HAP-1 (cell line): ENCODE measurements at regions not wholly inside any gene's neighbourhood (a gene's known extent, or its start where the extent isn't known, plus 50 kb on each side); places are given as distances from the start of the nearest gene placed in this dataset.
"Not testable (repeated sequence)": the region's sequence is repeated elsewhere in the genome, so short reads cannot be mapped to it uniquely, and the experiment has no call there.

Experiments
- DNase-seq, 2 experiments: peaks; one replicate each; pipeline ENCODE4 v3.0.0-alpha.2; 2016 to 2020; ENCODE audit warnings: low spot score in 2 of 2
- H3K27me3 ChIP-seq: fragments of 250-450 bp; sonication (Bioruptor Pico); 2 replicates; pipeline ENCODE4 v1.5.1; 2020; ENCODE audit warnings: low read depth, mild to moderate bottlenecking, moderate library complexity
- H3K36me3 ChIP-seq: fragments of 250-450 bp; sonication (Bioruptor Pico); replicated peaks from 2 replicates; pipeline ENCODE4 v1.5.1; 2020; ENCODE audit warnings: mild to moderate bottlenecking
- H3K4me1 ChIP-seq: fragments of 250-450 bp; sonication (Bioruptor Pico); 2 replicates; pipeline ENCODE4 v1.5.1; 2020; ENCODE audit warnings: mild to moderate bottlenecking
- H3K4me3 ChIP-seq: fragments of 250-450 bp; sonication (Bioruptor Pico); 2 replicates; pipeline ENCODE4 v1.5.1; 2020; ENCODE audit warnings: mild to moderate bottlenecking, moderate library complexity
- H3K9me3 ChIP-seq: fragments of 250-450 bp; sonication (Bioruptor Pico); 2 replicates; pipeline ENCODE4 v1.5.1; 2020; ENCODE audit warnings: mild to moderate bottlenecking, moderate library complexity
- in situ Hi-C: fragments of 300-500 bp; cut with MboI; formaldehyde crosslinking; loops from 3 replicates; pipeline ENCODE4 v1.14.3; 2020; ENCODE audit warnings: low sequenced_read_pairs, inconsistent platforms, mixed read lengths

DNA sequence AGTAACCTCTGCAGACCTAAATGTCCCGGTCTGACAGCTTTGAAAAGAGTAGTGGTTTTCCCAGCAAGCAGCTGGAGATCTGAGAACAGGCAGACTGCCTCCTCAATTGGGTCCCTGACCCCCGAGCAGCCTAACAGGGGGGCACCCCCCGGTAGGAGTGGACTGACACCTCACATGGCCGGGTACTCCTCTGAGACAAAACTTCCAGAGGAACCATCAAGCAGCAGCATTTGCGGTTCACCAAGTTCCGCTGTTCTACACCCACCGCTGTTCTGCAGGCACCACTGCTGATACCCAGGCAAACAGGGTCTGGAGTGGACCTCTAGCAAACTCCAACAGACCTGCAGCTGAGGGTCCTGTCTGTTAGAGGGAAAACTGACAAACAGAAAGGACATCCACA, 341.1 kb downstream of the NEBL start:
- H3K4me1 ChIP-seq, DNase-seq, H3K4me3 ChIP-seq, H3K36me3 ChIP-seq, in situ Hi-C loops, H3K9me3 ChIP-seq, H3K27me3 ChIP-seq: not testable (repeated sequence)

- Histone ChIP-seq H3K36me3 (no peaks in the 10 kb centered on the region), H3K9me3 (no peaks in the 10 kb centered on the region), H3K4me1 (no peaks in the 10 kb centered on the region), H3K4me3 (no peak overlapping the region), H3K27me3 (no peaks in the 10 kb centered on the region)
- in situ Hi-C loops, result no loop called here
- no peak for DNase-seq
Measured at GRCh38 chr10:20552382-20552781, 344.7 kb downstream of the NEBL start.

DNA sequence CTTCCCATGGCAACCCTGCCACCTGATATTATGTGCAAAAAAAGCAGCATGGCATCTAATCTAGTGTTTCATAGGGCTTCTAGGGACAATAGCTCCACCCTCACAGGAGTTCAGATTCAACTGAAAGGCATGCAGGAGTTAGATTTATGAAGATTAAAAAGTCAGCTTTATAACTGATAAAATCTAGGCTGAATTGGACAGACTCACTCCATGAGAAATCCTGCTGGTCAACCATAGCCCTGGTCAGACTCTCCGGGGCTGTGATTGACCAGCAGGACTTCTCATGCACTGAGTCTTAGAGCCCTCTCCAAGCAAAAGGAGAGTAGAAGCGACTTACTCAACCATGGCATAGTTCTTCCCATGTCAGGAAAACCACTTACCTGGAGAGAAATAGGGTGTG, 345.4 kb downstream of the NEBL start:
- no peak for DNase-seq
- no peaks in the 10 kb centered on the region for H3K9me3 ChIP-seq
- H3K36me3 ChIP-seq, result no peaks in the 10 kb centered on the region
- H3K27me3 ChIP-seq, result no peaks in the 10 kb centered on the region
- H3K4me3 ChIP-seq, result no peak overlapping the region
- no peaks in the 10 kb centered on the region for H3K4me1 ChIP-seq
- in situ Hi-C loops, result no loop called here

GRCh38 chr10:20535897-20536881, 360.9 kb downstream of the NEBL start:
- no peak for DNase-seq
- in situ Hi-C loops, result no loop called here

GRCh38 chr10:20531241-20531883, 365.7 kb downstream of the NEBL start:
- H3K36me3 ChIP-seq, H3K27me3 ChIP-seq, H3K4me1 ChIP-seq, in situ Hi-C loops, H3K4me3 ChIP-seq, H3K9me3 ChIP-seq: not testable (repeated sequence)
- peak in 1 of 2 experiments; percentile 15 for DNase-seq

More at GRCh38 chr10:20535897-20536881, 360.9 kb downstream of the NEBL start:
- Histone ChIP-seq H3K4me3 (no peak overlapping the region), H3K27me3 (no peaks in the 10 kb centered on the region), H3K9me3 (no peaks in the 10 kb centered on the region), H3K36me3 (no peaks in the 10 kb centered on the region), H3K4me1 (no peaks in the 10 kb centered on the region)

GRCh38 chr10:20521186-20521585, 375.9 kb downstream of the NEBL start:
- Histone ChIP-seq H3K27me3 (peaks cover 2% of the 10 kb centered on the region; the same call in 1 of the 2 replicates), H3K4me1 (no peaks in the 10 kb centered on the region), H3K4me3 (no peak overlapping the region), H3K36me3 (no peaks in the 10 kb centered on the region), H3K9me3 (no peaks in the 10 kb centered on the region)
- DNase-seq, result no peak
- in situ Hi-C loops, result no loop called here

DNA sequence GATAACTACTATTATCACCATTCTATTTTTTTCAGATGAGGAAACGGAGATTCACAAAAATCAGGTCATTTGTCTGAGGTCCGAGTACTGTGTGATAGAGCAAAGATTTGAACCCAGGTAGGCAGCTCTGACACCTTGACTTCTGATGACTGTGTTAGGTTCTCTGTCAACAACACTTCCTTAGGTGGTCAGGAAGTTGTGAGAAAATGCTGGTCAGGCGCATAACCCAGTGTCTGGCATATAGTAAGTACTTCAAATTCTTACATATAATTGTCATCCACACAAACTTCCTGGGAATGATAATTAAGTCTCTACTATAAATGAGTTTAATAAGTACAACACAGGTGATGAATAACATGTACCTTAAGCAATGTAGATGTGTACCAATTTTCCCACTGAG, 381.5 kb downstream of the NEBL start:
- Histone ChIP-seq H3K27me3 (no peaks in the 10 kb centered on the region), H3K9me3 (no peaks in the 10 kb centered on the region), H3K4me1 (no peaks in the 10 kb centered on the region), H3K4me3 (no peak overlapping the region), H3K36me3 (no peaks in the 10 kb centered on the region)
- DNase-seq, result no peak
- in situ Hi-C loops, result no loop called here

- H3K4me3 ChIP-seq, result no peak overlapping the region
- no peaks in the 10 kb centered on the region for H3K4me1 ChIP-seq
- no peaks in the 10 kb centered on the region for H3K9me3 ChIP-seq
- H3K36me3 ChIP-seq, result no peaks in the 10 kb centered on the region
- no peak for DNase-seq
- in situ Hi-C loops, result no loop called here
- no peaks in the 10 kb centered on the region for H3K27me3 ChIP-seq
Measured at GRCh38 chr10:20512631-20513030, 384.5 kb downstream of the NEBL start.

- Histone ChIP-seq H3K9me3 (no peaks in the 10 kb centered on the region), H3K36me3 (no peaks in the 10 kb centered on the region), H3K4me1 (no peaks in the 10 kb centered on the region), H3K4me3 (no peak overlapping the region), H3K27me3 (no peaks in the 10 kb centered on the region)
- in situ Hi-C loops, result no loop called here
- DNase-seq, result no peak
Measured at GRCh38 chr10:20508921-20509320, 388.2 kb downstream of the NEBL start.

GRCh38 chr10:20502903-20503585, 394.1 kb downstream of the NEBL start:
- in situ Hi-C loops, result no loop called here
- Histone ChIP-seq H3K27me3 (no peaks in the 10 kb centered on the region), H3K4me3 (no peak overlapping the region), H3K9me3 (no peaks in the 10 kb centered on the region), H3K4me1 (no peaks in the 10 kb centered on the region), H3K36me3 (no peaks in the 10 kb centered on the region)
- DNase-seq, result no peak

- no peaks in the 10 kb centered on the region for H3K9me3 ChIP-seq
- H3K36me3 ChIP-seq, result no peaks in the 10 kb centered on the region
- no peak overlapping the region for H3K4me3 ChIP-seq
- no peak for DNase-seq
- in situ Hi-C loops, result no loop called here
- H3K27me3 ChIP-seq, result no peaks in the 10 kb centered on the region
- H3K4me1 ChIP-seq, result no peaks in the 10 kb centered on the region
Measured at GRCh38 chr10:20494474-20494873, 402.6 kb downstream of the NEBL start.

DNA sequence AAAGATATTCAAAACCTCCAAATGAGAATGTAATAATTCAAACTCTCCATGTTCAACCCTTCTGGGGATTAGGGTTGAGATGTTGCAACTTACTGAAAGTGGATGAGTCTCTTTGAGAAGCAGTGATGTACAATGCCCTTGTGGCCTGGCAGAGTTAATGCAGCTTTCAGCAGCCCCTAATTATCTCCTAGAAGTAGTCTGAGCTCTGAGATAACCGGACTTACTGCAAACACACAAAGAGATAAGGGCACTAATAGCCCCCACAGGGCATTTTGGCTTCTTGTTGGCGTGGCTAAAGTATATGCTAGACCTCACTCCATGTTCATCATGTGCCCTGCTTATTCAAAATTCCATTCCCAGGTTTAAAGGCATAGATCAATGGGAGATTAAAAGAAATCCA, 404.7 kb downstream of the NEBL start:
- no peak for DNase-seq

DNA sequence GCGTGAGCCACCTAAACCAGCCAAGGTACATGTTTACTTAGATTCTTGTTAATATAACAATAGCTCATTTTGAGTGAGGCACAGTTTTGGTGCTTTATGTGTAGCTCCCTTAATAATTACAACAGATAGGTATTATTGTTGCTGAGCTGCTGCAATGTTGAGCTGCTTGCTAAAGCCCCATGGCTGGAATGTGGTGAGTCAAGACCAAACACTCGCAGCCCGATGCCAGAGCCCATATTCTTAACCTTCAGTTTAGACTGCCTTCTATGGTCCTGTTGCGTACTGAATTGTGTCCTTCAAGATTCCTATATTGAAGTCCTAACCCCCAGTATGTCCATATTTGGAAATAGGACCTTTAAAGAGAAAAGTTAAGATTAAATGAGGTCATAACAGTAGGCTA, 407.1 kb downstream of the NEBL start:
- H3K9me3 ChIP-seq, result no peaks in the 10 kb centered on the region
- H3K4me1 ChIP-seq, result no peaks in the 10 kb centered on the region
- H3K4me3 ChIP-seq, result no peak overlapping the region
- DNase-seq, result no peak
- in situ Hi-C loops, result no loop called here
- peaks cover 4% of the 10 kb centered on the region; the same call in 1 of the 2 replicates for H3K27me3 ChIP-seq
- H3K36me3 ChIP-seq, result no peaks in the 10 kb centered on the region

More for the DNA sequence above, 404.7 kb downstream of the NEBL start:
- peaks cover 4% of the 10 kb centered on the region; the same call in 1 of the 2 replicates for H3K27me3 ChIP-seq
- in situ Hi-C loops, result no loop called here
- no peaks in the 10 kb centered on the region for H3K36me3 ChIP-seq
- no peaks in the 10 kb centered on the region for H3K9me3 ChIP-seq
- no peak overlapping the region for H3K4me3 ChIP-seq
- no peaks in the 10 kb centered on the region for H3K4me1 ChIP-seq

GRCh38 chr10:20486791-20487190, 410.3 kb downstream of the NEBL start:
- H3K4me3 ChIP-seq, result no peak overlapping the region
- peaks cover 4% of the 10 kb centered on the region; the same call in 1 of the 2 replicates for H3K27me3 ChIP-seq
- no peaks in the 10 kb centered on the region for H3K9me3 ChIP-seq
- DNase-seq, result no peak
- no peaks in the 10 kb centered on the region for H3K36me3 ChIP-seq
- no peaks in the 10 kb centered on the region for H3K4me1 ChIP-seq
- in situ Hi-C loops, result no loop called here
